LNCAP (cell line): ENCODE measurements at regions not wholly inside any gene's neighbourhood (a gene's known extent, or its start where the extent isn't known, plus 50 kb on each side); places are given as distances from the start of the nearest gene placed in this dataset.

Experiments
- TF ChIP-seq, protein P1 (sequence below): fragments of 450-650 bp; IDR thresholded peaks from 2 replicates; pipeline ENCODE4 v1.5.1; 2017; ENCODE audit warnings: mild to moderate bottlenecking

DNA sequence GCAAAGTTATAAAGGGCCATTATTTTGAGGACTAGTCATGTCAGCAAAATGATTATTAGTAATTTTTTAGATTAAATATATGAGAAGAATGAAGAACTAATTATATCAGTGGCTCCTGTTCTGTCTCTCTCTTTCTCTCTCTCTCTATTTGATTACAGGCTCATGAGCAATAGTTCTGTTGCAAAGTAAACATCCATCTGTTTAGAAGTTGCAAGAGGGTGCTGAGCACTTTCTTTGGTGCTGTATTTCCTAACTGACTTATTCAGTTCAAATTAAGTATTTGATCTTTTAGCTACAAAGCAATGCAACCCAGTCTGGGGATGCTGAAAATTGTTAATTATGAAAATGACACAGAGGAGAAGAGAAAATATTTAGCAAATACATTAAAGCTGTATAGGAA, 408.1 kb upstream of the UBE2E3 start:
- TF ChIP-seq, protein P1, sequence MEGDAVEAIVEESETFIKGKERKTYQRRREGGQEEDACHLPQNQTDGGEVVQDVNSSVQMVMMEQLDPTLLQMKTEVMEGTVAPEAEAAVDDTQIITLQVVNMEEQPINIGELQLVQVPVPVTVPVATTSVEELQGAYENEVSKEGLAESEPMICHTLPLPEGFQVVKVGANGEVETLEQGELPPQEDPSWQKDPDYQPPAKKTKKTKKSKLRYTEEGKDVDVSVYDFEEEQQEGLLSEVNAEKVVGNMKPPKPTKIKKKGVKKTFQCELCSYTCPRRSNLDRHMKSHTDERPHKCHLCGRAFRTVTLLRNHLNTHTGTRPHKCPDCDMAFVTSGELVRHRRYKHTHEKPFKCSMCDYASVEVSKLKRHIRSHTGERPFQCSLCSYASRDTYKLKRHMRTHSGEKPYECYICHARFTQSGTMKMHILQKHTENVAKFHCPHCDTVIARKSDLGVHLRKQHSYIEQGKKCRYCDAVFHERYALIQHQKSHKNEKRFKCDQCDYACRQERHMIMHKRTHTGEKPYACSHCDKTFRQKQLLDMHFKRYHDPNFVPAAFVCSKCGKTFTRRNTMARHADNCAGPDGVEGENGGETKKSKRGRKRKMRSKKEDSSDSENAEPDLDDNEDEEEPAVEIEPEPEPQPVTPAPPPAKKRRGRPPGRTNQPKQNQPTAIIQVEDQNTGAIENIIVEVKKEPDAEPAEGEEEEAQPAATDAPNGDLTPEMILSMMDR: no peak

DNA sequence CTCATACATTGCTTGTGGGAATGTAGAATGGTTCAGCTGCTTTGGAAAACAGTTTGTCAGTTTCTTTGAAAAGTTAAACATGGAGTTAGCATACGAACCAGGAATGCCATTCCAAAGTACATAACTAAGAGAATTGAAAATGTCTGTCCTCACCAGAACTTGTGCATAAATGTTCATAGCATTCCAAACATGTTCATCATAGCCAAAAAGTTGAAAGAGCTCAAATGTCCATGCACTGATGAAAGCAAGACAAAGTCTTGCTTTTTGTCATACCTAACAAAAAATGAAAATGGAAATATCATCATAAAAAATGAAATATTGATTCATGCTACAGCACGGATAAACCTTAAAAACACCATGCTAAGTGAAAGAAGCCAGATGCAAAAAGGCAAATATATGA, 408.8 kb upstream of the UBE2E3 start:
- TF ChIP-seq, protein P1: no peak

- TF ChIP-seq, protein P1: no peak
Observed at GRCh38 chr2:180570864-180571263, 409.5 kb upstream of the UBE2E3 start.

- TF ChIP-seq, protein P1: no peak
Observed at GRCh38 chr2:180564051-180564450, 416.4 kb upstream of the UBE2E3 start.

- TF ChIP-seq, protein P1: no peak
Observed at GRCh38 chr2:180562378-180562777, 418.0 kb upstream of the UBE2E3 start.

DNA sequence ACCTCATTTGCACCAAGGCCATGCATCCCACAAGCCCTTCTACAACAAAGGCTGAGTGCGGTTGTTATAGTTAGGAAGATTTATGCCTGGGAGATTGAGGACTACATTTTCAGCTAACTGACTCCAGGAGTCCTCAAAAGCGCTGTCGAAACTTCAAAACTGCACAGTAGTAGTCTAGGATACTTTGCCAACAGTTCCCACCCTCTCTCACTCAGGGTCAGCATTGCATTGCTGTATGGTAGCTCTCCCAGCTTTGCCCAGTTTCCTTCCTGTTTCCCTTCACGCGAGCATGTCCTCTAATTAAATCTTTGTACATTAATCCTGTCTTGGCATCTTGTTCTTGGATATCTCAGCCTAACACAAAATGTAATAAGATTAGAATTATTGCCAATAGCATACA, 420.6 kb upstream of the UBE2E3 start:
- TF ChIP-seq, protein P1: no peak

DNA sequence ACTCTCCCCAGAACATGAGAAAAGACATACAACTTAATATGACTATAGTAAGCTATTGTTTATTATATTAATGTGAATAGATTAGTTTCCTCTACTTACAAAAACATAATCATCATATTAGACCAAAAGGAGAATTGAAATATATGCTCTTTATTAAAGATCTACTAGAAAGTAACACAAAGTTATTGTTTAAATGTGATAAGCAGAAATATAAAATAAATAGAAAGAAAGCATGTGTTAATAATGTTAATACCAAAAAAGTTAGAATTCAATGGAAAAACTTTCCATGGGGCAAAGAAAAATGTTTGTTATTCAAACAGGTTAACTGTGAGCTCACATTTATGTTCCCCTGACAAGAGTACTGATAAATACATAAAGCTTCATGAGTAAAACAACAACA, 421.4 kb upstream of the UBE2E3 start:
- TF ChIP-seq, protein P1: no peak

- TF ChIP-seq, protein P1: no peak
Observed at GRCh38 chr2:180555391-180555965, 424.9 kb upstream of the UBE2E3 start.
